GM12878 (cell line): ENCODE measurements at regions not wholly inside any gene's neighbourhood (a gene's known extent, or its start where the extent isn't known, plus 50 kb on each side); places are given as distances from the start of the nearest gene placed in this dataset.

Experiments used
- ATAC-seq: fragments of 200-7000 bp; cut with Tn5 transposase; 3 replicates; pipeline ENCODE4 v1.9.1; 2020; ENCODE audit warnings: mild to moderate bottlenecking, moderate library complexity
- BruUV-seq: library from RNA; stranded (reverse); fragments of 400-500 nt; replicated peaks from 2 replicates; lab custom pipeline; 2021; lab: Mats Ljungman, UMichigan
- CTCF ChIA-PET: fragments of 300-600 bp; sonication (Branson Sonifier 250); formaldehyde crosslinking; extraction: SDS; loops from one replicate; lab custom pipeline; 2021; ENCODE audit warnings: inconsistent platforms; lab: Yijun Ruan, JAX
- POLR2A ChIA-PET: fragments of 350-600 bp; formaldehyde crosslinking; extraction: SDS; loops from one replicate; lab custom pipeline; 2021; ENCODE audit warnings: inconsistent platforms; lab: Charles Lee
- RAD21 ChIA-PET: fragments of 300-600 bp; sonication (Branson Sonifier 250); formaldehyde crosslinking; loops from one replicate; lab custom pipeline; 2023; ENCODE audit warnings: antibody characterized with exemption; ENCODE audit not compliant: unreplicated experiment; lab: Charles Lee
- SMC1A ChIA-PET: fragments of 300-600 bp; sonication (Branson Sonifier 250); formaldehyde crosslinking; loops from one replicate; lab custom pipeline; 2023; ENCODE audit not compliant: unreplicated experiment, uncharacterized antibody; lab: Charles Lee
- DNase-seq: peaks from one replicate; pipeline ENCODE4 v3.0.0-alpha.2; 2011; ENCODE audit warnings: low read depth, low spot score
- FAIRE-seq: peaks from 3 replicates; lab custom pipeline; 2011; peaks lifted over from hg19 to GRCh38; lab: Jason Lieb, UNC
- H2AFZ ChIP-seq: 2 replicates; pipeline ENCODE4 v1.6.0; 2011; ENCODE audit warnings: low read depth, low read length, control low read depth; ENCODE audit not compliant: control insufficient read depth
- H3K27ac ChIP-seq: 2 replicates; pipeline ENCODE4 v1.5.1; 2011; ENCODE audit warnings: control low read depth; ENCODE audit not compliant: control insufficient read depth, insufficient read depth
- H3K27me3 ChIP-seq, 2 experiments: replicated peaks in 1 of 2; 2 replicates each; pipeline versions ENCODE4 v1.6.0 to v1.6.1; 2011; ENCODE audit warnings: low read length in 1 of 2; ENCODE audit not compliant: control insufficient read depth in 2 of 2, insufficient read depth in 2 of 2
- H3K36me3 ChIP-seq, 2 experiments: 2 replicates each; pipeline ENCODE4 v1.5.1; 2011; ENCODE audit warnings: low read length in 1 of 2; ENCODE audit not compliant: control insufficient read depth in 2 of 2, insufficient read depth in 2 of 2
- H3K4me1 ChIP-seq: 2 replicates; pipeline ENCODE4 v1.6.1; 2011; ENCODE audit warnings: mild to moderate bottlenecking, low read length, moderate library complexity, mixed read lengths; ENCODE audit not compliant: control insufficient read depth, insufficient read depth
- H3K4me2 ChIP-seq: 2 replicates; pipeline ENCODE4 v1.6.0; 2011; ENCODE audit warnings: control low read depth; ENCODE audit not compliant: control insufficient read depth, insufficient read depth
- H3K4me3 ChIP-seq: fragments of 200-600 bp; sonication (generic); 2 replicates; pipeline ENCODE4 v1.5.1; 2016
- H3K79me2 ChIP-seq: 2 replicates; pipeline ENCODE4 v1.6.0; 2011; ENCODE audit warnings: low read length; ENCODE audit not compliant: control insufficient read depth, insufficient read depth
- H3K9ac ChIP-seq: 2 replicates; pipeline ENCODE4 v1.8.0; 2011; ENCODE audit warnings: low read length, control low read depth, mixed read lengths; ENCODE audit not compliant: control insufficient read depth, insufficient read depth
- H3K9me3 ChIP-seq: replicated peaks from 3 replicates; pipeline ENCODE4 v1.5.1; 2011; ENCODE audit warnings: mild to moderate bottlenecking, low read length; ENCODE audit not compliant: control insufficient read depth, insufficient read depth
- H4K20me1 ChIP-seq: 2 replicates; pipeline ENCODE4 v1.6.0; 2011; ENCODE audit not compliant: control insufficient read depth, insufficient read depth
- BCL3 ChIP-seq: IDR thresholded peaks from 2 replicates; pipeline ENCODE4 v1.6.1; 2011; ENCODE audit warnings: borderline replicate concordance, low read depth, mild to moderate bottlenecking, moderate library complexity, low read length; ENCODE audit not compliant: insufficient read depth, poor library complexity, severe bottlenecking
- DPF2 ChIP-seq: fragments of 450-650 bp; IDR thresholded peaks from 2 replicates; pipeline ENCODE4 v1.6.1; 2017; ENCODE audit warnings: mild to moderate bottlenecking
- E2F8 ChIP-seq: fragments of 450-650 bp; IDR thresholded peaks from 2 replicates; pipeline ENCODE4 v1.6.1; 2018; ENCODE audit warnings: mild to moderate bottlenecking, low read depth, moderate library complexity; ENCODE audit not compliant: partially characterized antibody
- EP300 ChIP-seq, 2 experiments: fragments of 150-350 bp in 1 of 2; IDR thresholded peaks; 2 replicates each; pipeline ENCODE4 v1.6.1; 2011 to 2012; ENCODE audit warnings: low read depth in 2 of 2, low read length in 2 of 2, borderline replicate concordance in 1 of 2, improper control_type of control experiment in 1 of 2, inconsistent platforms in 1 of 2; ENCODE audit not compliant: control insufficient read depth in 1 of 2
- EZH2 ChIP-seq: IDR thresholded peaks from 2 replicates; pipeline ENCODE4 v1.6.1; 2012; ENCODE audit warnings: low read depth, mild to moderate bottlenecking, control low read depth, inconsistent platforms, low read length, borderline replicate concordance; ENCODE audit not compliant: control insufficient read depth
- FOXM1 ChIP-seq: IDR thresholded peaks from 2 replicates; pipeline ENCODE4 v1.6.1; 2012; ENCODE audit warnings: low read depth, mild to moderate bottlenecking, inconsistent platforms, low read length, moderate library complexity
- MEF2A ChIP-seq: IDR thresholded peaks from 2 replicates; pipeline ENCODE4 v1.6.1; 2011; ENCODE audit warnings: low read depth, mild to moderate bottlenecking, low read length, moderate library complexity; ENCODE audit not compliant: insufficient read depth
- NFXL1 ChIP-seq: fragments of 450-650 bp; IDR thresholded peaks from 2 replicates; pipeline ENCODE4 v1.6.1; 2017; ENCODE audit warnings: antibody characterized with exemption, mild to moderate bottlenecking, borderline replicate concordance
- STAT1 ChIP-seq: fragments of 450-650 bp; conservative IDR thresholded peaks from 2 replicates; pipeline ENCODE4 v1.6.1; 2014; ENCODE audit warnings: antibody characterized with exemption, mild to moderate bottlenecking
- ZNF24 ChIP-seq: fragments of 450-650 bp; IDR thresholded peaks from 2 replicates; pipeline ENCODE4 v1.6.1; 2017; ENCODE audit warnings: antibody characterized with exemption, mild to moderate bottlenecking
- WGBS: methylation state at CpG from one replicate; pipeline ENCODE4 v1.1.6; 2016; ENCODE audit warnings: low lambda C conversion rate; ENCODE audit not compliant: insufficient replicate concordance, insufficient coverage; ENCODE audit errors: missing lambda C conversion rate; 5-methylcytosine and 5-hydroxymethylcytosine counted together
- in situ Hi-C: fragments of 300-500 bp; cut with MboI; formaldehyde crosslinking; loops from 9 replicates; pipeline ENCODE4 v1.14.3; 2018; ENCODE audit warnings: mixed read lengths
- intact Hi-C: fragments of 100-400 bp; cut with micrococcal nuclease; formaldehyde crosslinking; loops from one replicate; pipeline ENCODE4 v1.14.2; 2022; ENCODE audit not compliant: unreplicated experiment

- ChIA-PET RAD21 (no interaction called here), SMC1A (no interaction called here), CTCF (no interaction called here), POLR2A (no interaction called here)
- 10% methylated on average over 5 of the region's 5 CpGs for WGBS
- no peaks in the 10 kb centered on the region for H3K79me2 ChIP-seq
- FAIRE-seq = no peak
- no peak overlapping the region for H3K4me2 ChIP-seq
- ATAC-seq = no peak
- intact Hi-C loops (no loop called here), in situ Hi-C loops (no loop called here)
- H3K9me3 ChIP-seq = no peaks in the 10 kb centered on the region
- no peak overlapping the region for H3K9ac ChIP-seq
- H2AFZ ChIP-seq = no peak overlapping the region
- no peak overlapping the region for H3K4me3 ChIP-seq
- no peak overlapping the region for H3K27ac ChIP-seq
- no peaks in the 10 kb centered on the region for H3K36me3 ChIP-seq
- H4K20me1 ChIP-seq = no peaks in the 10 kb centered on the region
- no peaks in the 10 kb centered on the region for H3K4me1 ChIP-seq
- TF ChIP-seq EP300 (IDR thresholded peaks at IDR 0.05; ENCODE audit: borderline replicate concordance in 1 of 2, control insufficient read depth in 1 of 2, low read depth in 2 of 2, low read length in 2 of 2) = no peak
- no peak for TF ChIP-seq MEF2A
- TF ChIP-seq FOXM1 = no peak
- no peak for TF ChIP-seq E2F8
- TF ChIP-seq ZNF24 = no peak
- no peak for TF ChIP-seq BCL3
- no peak for TF ChIP-seq NFXL1
- TF ChIP-seq EZH2 = no peak
- no peak for TF ChIP-seq DPF2
- TF ChIP-seq STAT1 = no peak
- no TSS peak for BruUV-seq
- H3K27me3 ChIP-seq = no peaks in the 10 kb centered on the region
- DNase-seq = no peak
Observed at GRCh38 chr4:173713026-173713425, 183.0 kb upstream of the HAND2 start.
